HG03342 (cell line): ENCODE measurements at regions not wholly inside any gene's neighbourhood (a gene's known extent, or its start where the extent isn't known, plus 50 kb on each side); places are given as distances from the start of the nearest gene placed in this dataset.
A peak's percentile ranks its signal among the peaks of the same experiment; 100 is the strongest.
"Not testable (repeated sequence)": the region's sequence is repeated elsewhere in the genome, so short reads cannot be mapped to it uniquely, and the experiment has no call there.

Experiments used
- ATAC-seq: cut with Tn5 transposase; IDR thresholded peaks from one replicate; pipeline ENCODE4 v1.9.1; 2021; ENCODE audit warnings: mild to moderate bottlenecking, moderate library complexity; ENCODE audit not compliant: unreplicated experiment

GRCh38 chr12:23349564-23349963 is 599.9 kb downstream of the SOX5 start:
- ATAC-seq = no peak

DNA sequence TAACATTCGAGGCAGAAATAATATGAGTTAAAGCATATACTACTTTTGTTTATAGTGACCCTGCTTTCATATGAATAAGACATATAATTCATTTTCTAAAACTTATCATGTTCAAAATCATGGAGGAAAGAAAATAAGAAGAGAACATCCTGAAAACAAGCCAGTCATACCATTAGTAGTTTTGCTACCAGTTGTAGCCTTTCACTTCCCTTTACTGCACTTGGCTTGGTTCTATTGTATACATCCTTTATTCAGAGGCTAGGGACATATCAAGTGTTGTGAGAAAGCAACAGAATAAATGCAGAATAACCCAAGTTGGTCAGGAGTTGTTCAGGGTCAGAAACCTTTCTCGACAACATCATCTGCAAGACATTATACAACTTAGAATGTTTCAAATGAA is 598.7 kb downstream of the SOX5 start:
- peak; percentile 98 for ATAC-seq

DNA sequence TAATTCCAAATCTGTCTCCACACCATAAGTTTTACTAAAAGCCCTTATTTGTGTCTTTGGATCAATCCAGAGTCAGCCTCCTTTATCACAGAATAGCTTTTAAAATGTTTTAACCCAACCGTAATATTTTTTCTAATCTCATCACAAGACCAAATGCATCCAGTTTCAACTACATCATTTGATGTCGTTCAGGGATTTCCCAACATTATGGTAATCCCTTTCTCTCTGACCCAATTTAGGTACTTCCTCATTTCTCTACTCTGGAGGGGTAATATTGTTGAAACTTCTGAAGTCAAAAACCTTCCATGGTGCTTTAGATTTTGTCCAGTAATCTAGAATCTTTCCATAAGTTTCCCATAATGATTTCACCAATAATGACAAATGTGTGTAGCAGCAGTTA is 596.8 kb downstream of the SOX5 start:
- no peak for ATAC-seq

- no peak for ATAC-seq
Observed at GRCh38 chr12:23354800-23355199, 594.7 kb downstream of the SOX5 start.

DNA sequence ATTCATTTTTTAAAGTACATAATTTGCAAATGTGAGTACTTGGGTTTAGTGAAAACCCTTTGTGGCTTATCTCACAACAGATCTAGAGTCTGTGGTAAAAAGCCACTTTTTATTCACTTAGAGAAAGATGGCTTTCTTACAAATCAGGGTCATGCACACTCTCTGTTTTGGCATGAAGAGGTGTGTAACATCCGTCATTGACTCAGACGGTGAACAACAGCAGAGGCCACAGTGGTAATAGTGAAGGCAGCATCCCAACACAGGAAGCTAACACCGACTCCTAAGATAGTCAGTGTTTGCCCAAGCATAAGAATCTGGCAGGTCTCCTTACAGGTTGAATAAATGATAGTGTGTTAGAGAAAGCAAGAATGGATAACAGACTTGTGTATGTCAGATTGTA is 593.0 kb downstream of the SOX5 start:
- ATAC-seq = no peak

DNA sequence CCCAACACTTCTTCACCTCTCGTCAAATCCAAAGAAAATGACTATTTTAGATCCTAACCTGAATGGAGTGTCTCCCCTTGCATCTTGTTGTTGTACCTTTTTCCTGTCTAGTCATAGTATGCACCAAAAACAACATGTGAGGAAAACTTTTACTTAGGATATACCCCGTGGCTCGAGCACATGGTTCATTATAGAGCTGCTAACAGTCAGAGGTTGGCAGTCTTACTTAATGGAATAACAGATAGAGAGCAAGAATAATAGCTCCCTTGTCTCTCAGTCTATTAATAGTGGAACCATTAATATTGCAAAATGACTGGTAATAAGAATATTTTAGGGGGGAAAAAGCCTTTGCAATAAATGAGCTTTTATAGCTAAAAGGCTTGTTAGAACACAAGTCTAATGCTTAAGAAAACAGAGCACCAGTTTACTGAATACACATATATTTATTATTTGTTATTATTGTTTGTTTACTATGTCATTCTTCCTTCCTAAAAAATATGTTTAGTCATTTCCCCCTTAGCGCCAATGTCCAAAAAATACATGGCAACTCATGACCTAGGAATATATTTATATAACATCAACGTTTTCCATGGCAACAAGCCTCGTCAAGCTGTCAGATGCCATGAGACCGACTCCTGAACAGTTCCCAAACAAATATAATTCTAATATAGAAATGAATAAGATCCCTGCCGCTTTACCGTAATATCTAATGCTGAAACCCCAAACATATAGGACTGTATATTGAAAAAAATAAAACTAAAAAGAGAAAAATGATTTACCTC is 592.4 kb downstream of the SOX5 start:
- ATAC-seq = no peak

- no peak for ATAC-seq
Observed at GRCh38 chr12:23359975-23360701, 589.3 kb downstream of the SOX5 start.

DNA sequence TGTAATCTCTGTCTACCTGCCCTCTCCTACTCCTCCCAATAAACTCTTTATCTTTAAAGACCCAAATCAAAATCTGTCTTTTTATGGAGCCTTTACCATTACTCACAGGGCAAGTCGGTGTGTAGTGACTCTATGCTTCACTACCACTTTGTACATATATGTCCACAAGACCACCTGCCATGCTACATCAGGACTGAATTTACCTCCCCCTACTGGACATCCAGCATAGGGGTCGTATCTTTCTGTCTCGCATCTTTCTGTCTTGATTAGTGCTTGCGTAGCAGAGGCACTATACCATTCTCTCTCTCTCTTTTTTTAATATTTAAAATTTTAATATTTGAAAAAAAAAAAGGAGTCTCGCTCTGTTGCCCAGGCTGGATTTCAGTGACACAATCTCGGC is 587.5 kb downstream of the SOX5 start:
- no peak for ATAC-seq

DNA sequence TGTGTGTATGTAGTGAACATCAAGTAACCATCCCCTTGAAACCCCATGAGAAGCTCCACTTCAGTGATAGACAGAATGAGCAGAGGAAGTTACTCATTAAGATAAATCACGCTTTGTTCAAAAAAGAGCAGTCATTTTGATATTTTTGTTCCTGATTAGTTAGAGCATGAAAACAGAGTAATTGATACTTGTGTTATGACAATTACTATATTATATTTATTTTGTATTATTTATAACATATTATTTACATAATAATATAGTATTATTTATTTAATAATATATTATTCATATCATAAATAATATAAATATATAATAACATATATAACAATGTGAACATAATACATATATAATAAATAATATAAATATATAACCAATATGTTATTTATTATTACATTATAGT is 580.9 kb downstream of the SOX5 start:
- no peak for ATAC-seq

DNA sequence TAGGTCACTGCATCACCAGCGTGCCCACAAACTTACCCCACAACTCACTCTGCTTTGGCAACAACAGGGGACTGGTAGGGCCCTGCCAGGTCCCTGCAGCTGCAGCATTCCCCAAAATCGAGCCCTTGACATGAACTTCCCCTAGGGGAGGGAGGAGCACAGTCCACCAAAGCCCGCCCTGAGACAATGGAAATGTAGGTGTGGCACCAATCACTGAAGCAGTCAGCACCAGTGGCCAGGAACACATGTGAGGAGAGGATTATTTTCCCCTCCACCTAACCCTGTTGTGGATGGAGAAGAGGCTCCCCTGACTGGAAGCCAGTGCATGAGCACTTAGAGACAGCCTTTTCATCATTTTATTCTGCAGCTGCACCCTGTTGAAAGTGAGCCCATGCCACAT is 573.8 kb downstream of the SOX5 start:
- no peak for ATAC-seq

GRCh38 chr12:23376238-23376637 is 573.2 kb downstream of the SOX5 start:
- no peak for ATAC-seq

GRCh38 chr12:23380419-23381100 is 568.9 kb downstream of the SOX5 start:
- ATAC-seq = no peak

DNA sequence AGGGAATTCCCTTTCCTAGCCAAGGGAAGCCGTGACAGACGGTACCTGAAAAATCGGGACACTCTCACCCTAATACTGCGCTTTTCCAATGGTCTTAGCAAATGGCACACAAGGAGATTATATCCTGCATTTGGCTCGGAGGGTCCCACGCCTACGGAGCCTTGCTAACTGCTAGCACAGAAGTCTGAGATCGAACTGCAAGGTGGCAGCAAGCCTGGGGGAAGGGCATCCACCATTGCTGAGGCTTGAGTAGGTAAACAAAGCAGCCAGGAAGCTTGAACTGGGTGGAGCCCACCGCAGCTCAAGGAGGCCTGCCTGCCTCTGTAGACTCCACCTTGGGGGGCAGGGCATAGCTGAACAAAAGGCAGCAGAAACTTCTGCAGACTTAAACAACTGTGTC is 560.6 kb downstream of the SOX5 start:
- ATAC-seq = not testable (repeated sequence)

- ATAC-seq = not testable (repeated sequence)
Observed at GRCh38 chr12:23389315-23389714, 560.2 kb downstream of the SOX5 start.

GRCh38 chr12:23399402-23399933 is 550.0 kb downstream of the SOX5 start:
- ATAC-seq = no peak

- no peak for ATAC-seq
Observed at GRCh38 chr12:23415180-23415579, 534.3 kb downstream of the SOX5 start.

- no peak for ATAC-seq
Observed at GRCh38 chr12:23421556-23421955, 527.9 kb downstream of the SOX5 start.

DNA sequence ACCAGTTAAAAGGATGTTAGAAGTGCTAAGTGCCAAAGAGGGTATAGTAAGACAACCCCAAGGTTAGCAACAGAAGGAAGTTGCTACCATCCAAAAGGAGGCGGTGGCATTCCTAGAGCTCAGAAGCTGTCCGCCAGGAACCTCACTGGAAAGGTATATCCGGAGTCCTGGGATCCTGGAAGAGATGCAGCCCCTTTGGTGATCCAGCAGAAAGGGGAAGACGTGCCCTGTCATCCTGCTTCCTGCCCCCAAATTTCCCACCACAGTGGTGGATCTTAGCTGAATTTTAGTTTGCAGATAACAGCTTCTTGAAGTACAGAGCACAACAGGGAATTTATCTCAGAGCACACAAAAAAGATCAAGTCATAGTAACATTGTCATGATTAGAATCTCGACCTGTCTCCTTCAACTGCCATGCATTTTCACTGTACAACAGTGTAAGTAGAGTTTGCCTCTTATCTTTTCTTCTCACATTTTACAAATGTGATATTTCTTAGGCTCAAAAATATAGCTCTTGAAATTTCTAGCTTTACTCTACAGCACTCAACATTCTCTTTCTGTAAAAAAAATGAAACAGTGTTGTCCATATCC is 526.3 kb downstream of the SOX5 start:
- ATAC-seq = no peak

GRCh38 chr12:23423796-23424195 is 525.7 kb downstream of the SOX5 start:
- ATAC-seq = no peak

- no peak for ATAC-seq
Observed at GRCh38 chr12:23424685-23425084, 524.8 kb downstream of the SOX5 start.

GRCh38 chr12:23426328-23426727 is 523.1 kb downstream of the SOX5 start:
- ATAC-seq = no peak
